Adrenal gland (tissue), 9 donors: ENCODE measurements at regions not wholly inside any gene's neighbourhood (a gene's known extent, or its start where the extent isn't known, plus 50 kb on each side); places are given as distances from the start of the nearest gene placed in this dataset.

ENCODE experiments used
- DNase-seq, 7 donors: peaks; one replicate each; pipeline ENCODE4 v3.0.0-alpha.2; 2019 to 2020
- H3K27ac ChIP-seq, 5 donors: fragments of 200-600 bp; sonication (generic) in 4 of 5; 1 replicate in 3 of 5; 2 replicates in 2 of 5; pipeline versions ENCODE4 v1.5.1 to v1.8.0; 2016 to 2020; ENCODE audit warnings: mild to moderate bottlenecking in 1 of 5
- H3K27me3 ChIP-seq: fragments of 200-600 bp; 2 replicates; pipeline ENCODE4 v1.8.0; 2021
- H3K36me3 ChIP-seq, 2 donors: fragments of 200-600 bp; replicated peaks in 1 of 2; 1 replicate in 1 of 2; 2 replicates in 1 of 2; pipeline versions ENCODE4 v1.5.1 to v1.8.0; 2018 to 2022
- H3K4me1 ChIP-seq, 2 donors: fragments of 200-600 bp; replicated peaks in 1 of 2; 1 replicate in 1 of 2; 2 replicates in 1 of 2; pipeline versions ENCODE4 v1.5.1 to v1.8.0; 2018 to 2021
- H3K4me3 ChIP-seq, 4 donors: fragments of 200-600 bp; sonication (generic) in 3 of 4; one replicate each; pipeline ENCODE4 v1.5.1; 2016 to 2018
- H3K9me3 ChIP-seq, 3 donors: fragments of 200-600 bp; sonication (generic) in 1 of 3; replicated peaks in 1 of 3; 1 replicate in 2 of 3; 2 replicates in 1 of 3; pipeline versions ENCODE4 v1.5.1 to v1.8.0; 2016 to 2021
- CTCF ChIP-seq, 6 experiments: fragments of 450-650 bp in 4 of 6; fragments of 200-600 bp in 2 of 6; sonication (generic) in 1 of 6; IDR thresholded peaks; 1 replicate in 5 of 6; 2 replicates in 1 of 6; pipeline versions ENCODE4 v1.5.1 to v1.8.0; 2016 to 2021; ENCODE audit warnings: antibody characterized with exemption in 6 of 6, mild to moderate bottlenecking in 2 of 6, moderate library complexity in 1 of 6
- POLR2A ChIP-seq, 2 donors: fragments of 450-650 bp; IDR thresholded peaks; one replicate each; pipeline ENCODE4 v1.6.1; 2017; ENCODE audit warnings: antibody characterized with exemption in 2 of 2, mild to moderate bottlenecking in 2 of 2, moderate library complexity in 1 of 2
- WGBS, 4 donors: extraction: QIAGEN DNeasy Blood & Tissue Kit in 2 of 4; methylation state at CpG; one replicate each; pipeline versions ENCODE4 v1.1.5 to v1.1.7; 2013 to 2017; 5-methylcytosine and 5-hydroxymethylcytosine counted together
- intact Hi-C, 2 donors: fragments of 100-400 bp; cut with DNase I; formaldehyde crosslinking; loops; one replicate each; pipeline versions ENCODE4 v1.14.1 to v1.15.0; 2022 to 2023
- donor health status: healthy with polysubstance abuse.
- donor health status: Bipolar disorder and iron deficiency.
- donor health status: DM: yes; HTN: yes; CAD: no.
- donor health status: DM: no; HTN: no; CAD: no.
- donor health status: DM: no; HTN: no; CAD: no.

- TF ChIP-seq CTCF (IDR thresholded peaks at IDR 0.05) (no peak), POLR2A (IDR thresholded peaks at IDR 0.05) (no peak)
- 91 to 92% (median 92%) methylated on average over 3 of the region's 3 CpGs for WGBS, 4 donors
These were observed 88.7 kb upstream of the CD93 start for GRCh38 chr20:23174821-23175220.

GRCh38 chr20:23167431-23167830 lies 81.3 kb upstream of the CD93 start:
- TF ChIP-seq POLR2A (IDR thresholded peaks at IDR 0.05): no peak
- TF ChIP-seq CTCF (IDR thresholded peaks at IDR 0.05): no peak
- intact Hi-C loops: no loop called here
- 86 to 93% (median 89%) methylated on average over 4 of the region's 4 CpGs for WGBS, 4 donors
- Histone ChIP-seq H3K27ac (no peak overlapping the region), H3K9me3 (no peaks in the 10 kb centered on the region), H3K4me1 (no peaks in the 10 kb centered on the region), H3K27me3 (no peaks in the 10 kb centered on the region), H3K4me3 (no peak overlapping the region), H3K36me3 (no peaks in the 10 kb centered on the region)
- no peak for DNase-seq

More at GRCh38 chr20:23174821-23175220, 88.7 kb upstream of the CD93 start:
- Histone ChIP-seq H3K4me1 (no peaks in the 10 kb centered on the region), H3K4me3 (no peak overlapping the region), H3K36me3 (no peaks in the 10 kb centered on the region), H3K9me3 (no peaks in the 10 kb centered on the region), H3K27me3 (no peaks in the 10 kb centered on the region), H3K27ac (no peak overlapping the region)
- DNase-seq: no peak
- intact Hi-C loops: no loop called here

- intact Hi-C loops: no loop called here
- H3K27me3 ChIP-seq: no peaks in the 10 kb centered on the region
- 91 to 98% (median 95%) methylated on average over 3 to 7 of the region's 7 CpGs for WGBS, 4 donors
- no peaks in the 10 kb centered on the region for H3K9me3 ChIP-seq
- H3K27ac ChIP-seq: no peak overlapping the region
- no peaks in the 10 kb centered on the region for H3K36me3 ChIP-seq
- peak in 1 of 7 donors; percentile 29 for DNase-seq
- TF ChIP-seq CTCF (IDR thresholded peaks at IDR 0.05) (no peak), POLR2A (IDR thresholded peaks at IDR 0.05) (no peak)
- H3K4me1 ChIP-seq: no peaks in the 10 kb centered on the region
- no peak overlapping the region for H3K4me3 ChIP-seq
These were observed 80.4 kb upstream of the CD93 start for GRCh38 chr20:23166563-23166962.

- Histone ChIP-seq H3K9me3 (no peaks in the 10 kb centered on the region), H3K4me3 (no peak overlapping the region), H3K27me3 (no peaks in the 10 kb centered on the region), H3K36me3 (no peaks in the 10 kb centered on the region), H3K27ac (no peak overlapping the region), H3K4me1 (peaks cover 0 to 3% of the 10 kb centered on the region in 2 donors)
- no peak for DNase-seq
- no peak for TF ChIP-seq POLR2A (IDR thresholded peaks at IDR 0.05)
- no peak for TF ChIP-seq CTCF (IDR thresholded peaks at IDR 0.05)
- intact Hi-C loops: no loop called here
- 93 to 98% (median 96%) methylated on average over 7 of the region's 7 CpGs for WGBS, 4 donors
These were observed 79.8 kb upstream of the CD93 start for GRCh38 chr20:23165964-23166363.
